Stimulated activated CD4-positive, alpha-beta T cell treated with anti-CD3 and anti-CD28 coated beads, Interleukin-2, amount 100 ng/mL, for 48 hours (primary cell): ENCODE measurements at regions not wholly inside any gene's neighbourhood (a gene's known extent, or its start where the extent isn't known, plus 50 kb on each side); places are given as distances from the start of the nearest gene placed in this dataset.
A peak's percentile ranks its signal among the peaks of the same experiment; 100 is the strongest.

Source experiments
- DNase-seq, 2 donors: peaks; one replicate each; pipeline ENCODE4 v3.0.0-alpha.2; 2020

- DNase-seq: no peak
Observed at GRCh38 chr2:205937211-205937610, 148.8 kb downstream of the INO80D start.

- DNase-seq: no peak
Observed at GRCh38 chr2:205936446-205936845, 149.5 kb downstream of the INO80D start.

- DNase-seq: no peak
Observed at GRCh38 chr2:205934443-205934842, 151.5 kb downstream of the INO80D start.

DNA sequence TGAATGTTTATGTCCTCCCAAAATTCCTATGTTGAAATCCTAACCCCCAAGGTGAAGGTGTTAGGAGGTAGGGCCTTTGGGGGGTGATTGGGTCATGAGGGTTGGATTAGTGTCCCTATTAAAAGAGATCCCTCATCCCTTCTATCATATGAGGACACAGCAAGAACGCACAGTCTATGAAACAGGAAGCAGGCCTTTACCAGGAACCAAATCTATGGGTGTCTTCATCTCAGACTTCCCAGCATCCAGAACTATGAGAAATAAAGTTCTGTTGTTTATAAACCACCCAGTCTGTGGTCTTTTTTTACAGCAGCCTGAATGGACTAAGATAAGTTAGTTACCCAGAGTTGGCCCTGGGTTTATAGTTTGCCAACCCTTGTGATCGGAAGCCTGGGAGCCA lies 153.1 kb downstream of the INO80D start:
- no peak for DNase-seq

DNA sequence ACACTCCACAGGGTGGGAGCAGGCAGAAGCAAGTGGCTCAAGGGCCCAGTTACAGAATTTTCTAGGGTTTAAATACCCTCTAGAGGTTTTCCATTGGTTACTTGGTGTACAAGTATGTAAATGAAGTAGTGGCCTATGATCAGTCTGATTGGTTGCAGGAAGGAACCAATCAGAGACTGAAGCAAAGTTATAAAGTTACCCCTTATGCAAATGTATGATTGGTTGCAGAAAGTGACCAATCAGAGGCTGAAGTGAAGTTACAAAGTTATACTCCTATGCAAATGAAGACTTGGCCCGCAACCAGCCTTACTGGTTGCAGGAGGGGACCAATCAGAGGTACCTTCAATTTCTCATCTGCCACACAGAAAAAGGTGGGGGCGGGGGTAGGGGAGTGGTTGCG lies 154.6 kb downstream of the INO80D start:
- no peak for DNase-seq

- DNase-seq: no peak
Observed at GRCh38 chr2:205930209-205930608, 155.8 kb downstream of the INO80D start.

GRCh38 chr2:205929246-205929942 lies 156.6 kb downstream of the INO80D start:
- no peak for DNase-seq

DNA sequence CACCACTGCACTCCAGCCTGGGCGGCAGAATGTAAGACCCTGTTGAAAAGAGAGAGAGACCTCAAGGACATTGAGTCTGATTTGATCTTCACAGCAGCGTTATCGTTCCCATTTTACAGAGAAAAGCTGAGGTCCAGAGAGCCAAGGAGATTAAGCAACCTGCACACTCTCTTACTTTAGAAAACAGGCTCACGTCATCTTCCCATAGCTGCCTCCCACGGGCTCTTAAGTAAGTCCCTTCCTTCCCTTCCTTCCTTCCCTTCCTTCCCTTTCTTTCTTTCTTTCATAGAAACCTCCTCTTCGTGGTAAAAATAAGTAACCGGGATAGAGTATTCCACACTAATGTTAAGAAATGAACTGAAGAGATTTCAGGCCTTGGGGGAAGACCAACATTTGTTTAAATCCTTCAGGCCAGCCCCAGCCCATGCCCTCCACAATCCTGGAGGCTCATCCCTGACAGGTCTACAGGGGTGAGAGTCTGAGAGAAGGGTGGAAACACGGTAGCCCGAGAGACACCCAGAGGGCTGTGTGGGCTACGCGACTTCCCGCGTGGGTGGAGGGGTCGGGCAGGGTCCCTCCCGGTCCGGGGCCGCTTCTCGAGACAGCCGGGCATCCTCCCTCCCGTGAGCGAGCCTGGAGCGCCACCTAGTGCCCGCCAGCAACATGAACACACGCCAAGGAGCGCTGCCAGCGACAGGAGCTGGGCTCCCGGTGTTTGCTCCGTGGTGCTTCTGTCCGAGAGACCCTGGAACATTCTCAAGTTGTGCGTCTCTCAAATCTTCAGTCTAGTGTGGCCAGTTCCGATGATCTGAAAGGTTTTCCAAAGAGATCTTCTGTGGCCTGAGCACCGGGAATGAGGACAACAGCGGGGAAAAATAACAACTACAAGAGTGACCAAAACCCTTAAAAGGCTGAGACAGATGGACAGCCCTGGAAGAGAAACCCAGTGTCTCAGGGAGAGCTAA lies 160.3 kb downstream of the INO80D start:
- DNase-seq: peak; percentile 73 to 82

GRCh38 chr2:205924676-205925075 lies 161.3 kb downstream of the INO80D start:
- no peak for DNase-seq

DNA sequence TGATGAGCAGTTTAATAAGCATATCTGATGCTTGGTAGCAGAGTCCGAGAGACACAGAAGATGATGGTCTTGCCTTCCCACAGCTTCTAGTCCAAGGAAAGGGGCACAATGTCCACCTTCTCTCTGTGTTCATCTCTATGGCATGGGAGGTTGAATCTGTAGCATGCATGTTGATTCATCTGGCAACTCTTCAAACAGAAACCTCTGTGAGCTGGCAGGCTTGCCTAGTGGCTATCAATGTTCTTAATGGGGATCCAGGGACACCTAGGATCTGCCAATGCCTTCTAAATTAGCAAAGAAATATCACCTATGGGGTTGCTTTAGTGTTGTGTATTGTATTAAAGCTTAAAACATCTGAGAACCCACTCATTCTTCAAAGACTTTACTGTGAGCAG lies 170.8 kb downstream of the INO80D start:
- no peak for DNase-seq

- DNase-seq: no peak
Observed at GRCh38 chr2:205914213-205915129, 171.5 kb downstream of the INO80D start.

GRCh38 chr2:205913668-205914067 lies 172.3 kb downstream of the INO80D start:
- no peak for DNase-seq

GRCh38 chr2:205911306-205911705 lies 174.7 kb downstream of the INO80D start:
- no peak for DNase-seq

DNA sequence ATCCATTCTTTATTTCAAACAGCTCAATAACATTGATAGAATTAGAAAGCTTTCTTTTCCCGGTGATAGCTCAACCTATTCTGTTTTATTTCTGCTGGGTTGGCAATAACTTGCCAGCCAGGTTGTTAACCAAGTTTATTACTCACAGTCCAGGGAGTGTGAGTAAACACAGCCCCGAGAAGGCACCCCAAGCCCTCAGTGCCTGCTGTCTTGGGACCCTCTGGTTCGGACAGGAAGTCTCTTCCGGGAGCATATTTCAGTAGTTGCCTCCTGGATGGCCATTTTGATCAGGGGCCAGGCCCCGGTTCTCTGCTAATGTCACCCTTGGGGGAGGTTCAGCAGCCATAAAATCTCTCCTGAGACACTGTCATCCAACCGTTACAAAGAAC lies 176.8 kb downstream of the INO80D start:
- DNase-seq: no peak

DNA sequence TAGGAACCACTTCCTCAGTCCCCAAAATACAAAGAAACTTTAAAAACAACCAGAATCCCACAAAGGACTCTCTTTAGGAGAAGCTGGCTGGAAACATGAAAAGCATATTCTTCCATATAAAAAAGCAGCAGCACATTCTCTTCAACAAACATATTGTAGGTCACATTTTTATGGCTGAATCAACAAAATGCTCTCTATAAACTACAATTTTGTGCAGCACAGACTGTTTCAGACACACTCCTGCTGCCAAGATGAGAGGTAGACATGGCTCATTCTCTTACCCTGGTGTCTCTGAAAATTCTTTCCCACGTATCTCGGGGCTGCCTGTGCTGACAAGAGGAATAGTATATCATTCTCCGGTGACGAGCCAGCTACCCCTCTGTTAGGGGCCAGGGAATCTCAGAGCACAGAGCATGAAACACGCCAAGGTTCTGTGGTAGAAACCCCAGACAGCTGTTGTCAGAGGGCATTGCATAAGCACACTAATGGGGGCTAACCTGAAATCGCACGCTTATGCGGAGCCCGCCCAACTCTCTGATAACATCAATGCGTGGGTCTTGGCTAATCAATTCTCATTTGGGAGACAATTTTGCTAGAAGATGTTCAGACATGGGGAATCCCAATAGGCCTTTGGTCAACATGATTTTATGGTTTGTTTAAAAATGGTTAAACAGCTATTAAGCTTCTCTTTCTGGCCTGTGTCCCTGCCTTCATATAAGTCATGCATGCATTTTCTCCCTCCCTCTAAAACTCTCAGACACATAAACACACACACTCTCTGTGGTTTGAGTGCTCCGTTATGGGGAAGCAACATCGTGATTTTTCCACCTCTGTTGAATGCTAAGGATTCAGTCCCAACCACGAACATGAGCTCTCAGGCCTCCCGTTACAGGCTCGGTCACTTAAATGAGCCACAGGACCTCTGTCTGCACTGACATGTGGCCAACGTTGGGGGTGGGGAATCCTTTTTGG lies 177.5 kb downstream of the INO80D start:
- no peak for DNase-seq

- no peak for DNase-seq
Observed at GRCh38 chr2:205906419-205906818, 179.6 kb downstream of the INO80D start.

DNA sequence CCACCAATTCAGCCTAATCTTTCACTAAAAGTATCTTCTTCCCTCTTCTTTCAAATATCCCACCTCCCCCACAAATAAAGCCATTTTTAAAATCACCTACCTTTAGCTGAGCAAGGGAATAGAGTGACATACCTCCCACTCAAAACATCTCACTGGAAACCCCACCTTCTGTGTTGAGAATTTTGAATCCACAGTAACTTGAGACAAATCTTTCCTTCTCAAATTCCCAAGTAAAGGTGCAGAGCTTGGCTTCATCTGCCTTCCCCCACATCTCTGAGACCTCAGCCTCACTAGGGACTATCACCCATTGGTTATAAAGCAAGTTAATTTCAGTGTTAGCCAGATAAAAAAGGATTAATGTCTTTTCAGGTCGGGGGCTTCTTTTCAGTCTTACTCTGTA lies 180.4 kb downstream of the INO80D start:
- no peak for DNase-seq

DNA sequence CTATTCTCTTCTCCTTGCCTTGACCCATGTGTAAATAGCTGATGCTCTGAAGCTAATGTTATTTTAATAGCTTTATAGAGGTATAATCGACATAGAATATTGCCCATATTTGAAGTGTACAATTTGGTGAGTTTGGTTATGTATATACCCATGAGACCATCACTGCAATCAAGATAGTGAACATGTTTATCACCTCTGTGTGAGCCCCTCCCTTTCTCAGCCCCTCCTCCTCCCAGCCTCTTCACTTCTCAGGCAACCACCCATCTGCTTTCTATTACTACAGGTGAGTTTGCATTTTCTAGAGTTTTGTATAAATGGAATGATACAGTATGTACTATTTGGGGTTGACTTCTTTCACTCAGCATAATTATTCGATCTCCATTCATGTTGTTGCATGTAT lies 181.1 kb downstream of the INO80D start:
- DNase-seq: no peak

GRCh38 chr2:205903549-205904129 lies 182.3 kb downstream of the INO80D start:
- no peak for DNase-seq

- no peak for DNase-seq
Observed at GRCh38 chr2:205902900-205903237, 183.1 kb downstream of the INO80D start.

GRCh38 chr2:205902041-205902899 lies 183.7 kb downstream of the INO80D start:
- no peak for DNase-seq
